Fibroblast of pulmonary artery (primary cell): ENCODE measurements at regions not wholly inside any gene's neighbourhood (a gene's known extent, or its start where the extent isn't known, plus 50 kb on each side); places are given as distances from the start of the nearest gene placed in this dataset.

Experiments
- DNase-seq: peaks from one replicate; pipeline ENCODE4 v3.0.0-alpha.2; 2010; ENCODE audit warnings: low read depth
- H3K4me3 ChIP-seq: replicated peaks from 2 replicates; pipeline ENCODE4 v1.5.1; 2011; ENCODE audit warnings: low read depth, mild to moderate bottlenecking, control low read depth, low read length, moderate library complexity
- TF ChIP-seq, protein P1 (sequence below): IDR thresholded peaks from 2 replicates; pipeline ENCODE4 v1.5.1; 2011; ENCODE audit warnings: mild to moderate bottlenecking, control low read depth, low read length, inconsistent platforms; ENCODE audit errors: missing control alignments

DNA sequence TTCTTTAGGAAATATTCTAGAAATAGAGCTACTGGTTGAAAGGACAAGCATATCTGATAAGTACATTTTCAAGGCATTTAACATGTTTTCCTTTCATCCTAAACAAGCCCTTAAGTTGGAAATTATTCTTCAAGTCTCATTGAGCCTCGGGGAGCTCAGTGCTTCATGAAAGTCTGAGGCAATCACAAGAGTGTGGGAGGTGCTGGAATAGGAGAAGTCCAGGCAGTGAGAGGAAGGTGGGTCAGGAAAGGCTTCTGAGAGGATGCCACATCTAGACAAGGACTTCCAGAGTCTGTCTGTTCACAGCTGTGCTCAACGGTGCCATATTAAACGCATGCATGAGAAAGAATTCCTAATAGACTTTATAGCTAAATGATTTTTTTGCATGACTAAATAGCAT is 69.8 kb downstream of the CD83 start:
- DNase-seq: no peak
- no peak overlapping the region for H3K4me3 ChIP-seq
- TF ChIP-seq, protein P1, sequence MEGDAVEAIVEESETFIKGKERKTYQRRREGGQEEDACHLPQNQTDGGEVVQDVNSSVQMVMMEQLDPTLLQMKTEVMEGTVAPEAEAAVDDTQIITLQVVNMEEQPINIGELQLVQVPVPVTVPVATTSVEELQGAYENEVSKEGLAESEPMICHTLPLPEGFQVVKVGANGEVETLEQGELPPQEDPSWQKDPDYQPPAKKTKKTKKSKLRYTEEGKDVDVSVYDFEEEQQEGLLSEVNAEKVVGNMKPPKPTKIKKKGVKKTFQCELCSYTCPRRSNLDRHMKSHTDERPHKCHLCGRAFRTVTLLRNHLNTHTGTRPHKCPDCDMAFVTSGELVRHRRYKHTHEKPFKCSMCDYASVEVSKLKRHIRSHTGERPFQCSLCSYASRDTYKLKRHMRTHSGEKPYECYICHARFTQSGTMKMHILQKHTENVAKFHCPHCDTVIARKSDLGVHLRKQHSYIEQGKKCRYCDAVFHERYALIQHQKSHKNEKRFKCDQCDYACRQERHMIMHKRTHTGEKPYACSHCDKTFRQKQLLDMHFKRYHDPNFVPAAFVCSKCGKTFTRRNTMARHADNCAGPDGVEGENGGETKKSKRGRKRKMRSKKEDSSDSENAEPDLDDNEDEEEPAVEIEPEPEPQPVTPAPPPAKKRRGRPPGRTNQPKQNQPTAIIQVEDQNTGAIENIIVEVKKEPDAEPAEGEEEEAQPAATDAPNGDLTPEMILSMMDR: no peak

DNA sequence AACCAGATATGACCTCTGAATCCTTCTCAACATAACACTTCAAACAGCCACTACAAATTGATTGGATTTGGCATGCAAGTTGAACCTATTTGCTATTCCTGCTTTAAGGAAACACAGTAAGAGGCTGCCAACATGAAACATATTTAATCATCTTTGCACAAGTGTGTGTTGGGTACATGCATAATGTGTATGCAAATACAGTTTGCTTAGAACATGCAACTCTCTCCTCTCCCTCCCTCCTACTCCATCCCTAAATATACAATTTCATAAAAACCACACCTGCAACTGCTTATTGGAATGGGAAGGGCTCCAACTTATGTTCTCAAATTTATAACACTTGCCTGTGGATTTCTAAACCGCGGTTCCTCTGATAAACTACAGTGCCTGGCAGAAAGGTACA is 71.5 kb downstream of the CD83 start:
- TF ChIP-seq, protein P1: no peak

DNA sequence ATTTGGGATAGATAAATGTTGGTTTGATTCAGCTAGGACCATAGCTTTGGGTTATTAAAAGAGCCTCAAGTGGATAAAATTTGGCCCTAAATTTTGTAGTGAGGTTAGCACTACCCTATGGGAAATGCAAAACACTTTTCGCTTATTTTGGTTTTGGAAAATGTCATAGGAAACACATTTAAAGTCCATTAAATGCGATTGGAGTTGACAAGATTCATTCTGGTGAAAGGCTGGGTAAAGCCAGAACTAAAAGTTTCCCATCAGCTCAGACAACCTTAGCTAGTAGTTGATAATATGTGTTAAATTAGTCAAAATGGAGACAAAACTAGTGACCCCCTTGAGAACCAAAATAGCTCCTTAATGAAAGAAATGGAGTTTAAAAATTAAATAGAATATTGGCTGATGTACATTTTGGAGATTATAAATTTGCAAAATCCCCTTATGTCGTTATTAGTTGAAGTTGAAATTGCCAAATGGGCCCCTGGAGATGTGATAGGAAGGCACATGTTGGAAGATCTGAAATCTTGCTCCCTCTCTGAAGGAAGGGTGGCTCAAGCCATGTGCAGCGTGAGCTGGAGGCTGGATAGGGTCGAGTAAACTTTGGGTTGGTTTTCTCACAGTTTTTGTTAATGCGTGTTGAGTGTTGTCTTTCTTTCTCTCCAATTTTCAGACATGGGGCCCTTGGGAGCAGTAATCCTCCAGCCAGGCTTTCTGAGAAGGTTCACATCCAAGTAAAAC is 72.8 kb downstream of the CD83 start:
- no peak overlapping the region for H3K4me3 ChIP-seq
- TF ChIP-seq, protein P1: no peak
- no peak for DNase-seq

More for the DNA sequence above, 71.5 kb downstream of the CD83 start:
- DNase-seq: no peak
- no peak overlapping the region for H3K4me3 ChIP-seq

DNA sequence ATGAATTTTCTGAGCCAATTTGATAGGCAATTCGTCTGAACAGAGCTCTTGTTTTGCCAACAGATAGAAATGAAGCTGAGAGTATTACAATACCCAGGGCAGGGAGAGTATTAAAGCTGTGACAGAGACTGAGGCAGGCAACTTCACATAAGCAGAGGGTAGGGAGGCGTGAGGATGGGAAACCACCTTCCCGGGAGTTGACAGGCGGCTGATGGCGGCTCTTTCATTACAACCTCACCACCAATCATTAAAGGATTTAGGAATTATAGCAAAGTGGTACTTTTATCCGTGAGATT is 73.3 kb downstream of the CD83 start:
- TF ChIP-seq, protein P1: no peak
- no peak for DNase-seq
- H3K4me3 ChIP-seq: no peak overlapping the region

DNA sequence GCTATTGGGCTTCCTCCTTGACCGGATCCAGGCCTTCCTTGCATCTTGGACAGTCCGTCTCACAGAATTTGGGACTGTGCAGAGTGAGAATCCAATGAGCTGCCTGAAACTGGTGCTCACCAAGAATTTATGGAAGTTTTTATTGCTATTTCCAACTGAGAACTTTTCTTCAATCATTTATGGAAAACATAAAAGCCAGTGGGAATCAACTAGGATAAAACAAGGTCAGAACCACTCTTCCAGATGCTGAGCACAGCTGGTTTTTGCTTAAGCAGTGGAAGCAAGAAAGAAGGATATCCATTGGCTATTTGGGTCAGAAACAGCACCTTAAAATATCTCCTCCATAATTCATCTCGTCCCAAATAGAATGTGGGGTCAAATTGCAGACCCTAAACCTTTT is 74.2 kb downstream of the CD83 start:
- DNase-seq: no peak
- TF ChIP-seq, protein P1: no peak
- no peak overlapping the region for H3K4me3 ChIP-seq

DNA sequence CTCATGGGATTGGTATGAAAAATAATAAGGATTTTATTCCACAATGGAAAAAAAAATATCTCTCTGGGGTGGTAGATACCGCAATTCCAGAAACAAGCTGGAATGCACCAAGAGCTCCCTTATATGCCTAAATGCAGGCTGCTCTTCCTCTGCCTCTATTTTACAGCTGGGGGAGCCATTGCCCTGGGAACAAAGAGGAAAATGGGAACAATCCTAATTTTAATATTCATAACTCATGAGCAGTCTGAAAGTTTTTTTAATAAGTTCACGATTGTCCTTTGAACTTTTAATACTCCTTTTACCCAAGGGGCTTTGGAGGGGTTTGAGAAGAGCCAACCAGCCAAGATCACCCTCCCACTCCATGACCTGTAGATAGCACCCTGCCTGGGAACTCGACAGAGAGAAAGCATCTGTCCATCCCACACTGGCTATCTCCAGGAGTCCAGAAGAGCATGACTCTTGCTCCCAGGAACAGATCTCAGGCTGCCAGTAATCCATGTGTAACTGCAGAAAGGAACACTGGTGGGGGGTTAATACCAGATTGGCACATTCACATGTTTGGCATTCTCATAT is 74.7 kb downstream of the CD83 start:
- no peak overlapping the region for H3K4me3 ChIP-seq
- TF ChIP-seq, protein P1: peak; percentile 22
- DNase-seq: no peak

DNA sequence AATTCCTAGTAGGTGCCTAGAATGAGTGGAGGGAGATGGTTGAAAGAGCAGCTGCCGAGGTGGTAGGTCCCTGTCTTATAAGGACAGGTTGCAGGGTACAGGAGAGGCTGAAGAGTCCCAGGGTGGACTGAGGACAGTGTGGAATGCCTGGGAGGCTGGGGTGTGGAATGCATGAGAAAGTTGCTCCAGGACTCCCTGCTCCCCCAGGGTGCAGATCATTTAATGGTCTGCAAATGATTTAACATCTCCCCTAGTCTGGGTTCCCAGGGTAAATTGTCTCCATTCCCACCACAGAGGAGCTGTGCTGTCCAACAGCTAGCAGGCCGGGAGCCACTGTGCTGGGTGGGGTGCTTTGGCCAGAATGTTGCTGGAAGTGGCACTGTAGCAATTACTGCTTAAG is 76.0 kb downstream of the CD83 start:
- H3K4me3 ChIP-seq: no peak overlapping the region
- DNase-seq: no peak
- TF ChIP-seq, protein P1: no peak
